ENCODE measurements at regions not wholly inside any gene's neighbourhood (a gene's known extent, or its start where the extent isn't known, plus 50 kb on each side); places are given as distances from the start of the nearest gene placed in this dataset.

GRCh38 chr12:75935539-75936242 lies 95.9 kb downstream of the PHLDA1 start:
- TF ChIP-seq CTCF (IDR thresholded peaks at IDR 0.05), result no peak
- intact Hi-C loops (cut with DNase I, micrococcal nuclease), result no loop called here
- ATAC-seq, result no peak

GRCh38 chr12:75933101-75933500 lies 98.5 kb downstream of the PHLDA1 start:
- no peak for TF ChIP-seq CTCF (IDR thresholded peaks at IDR 0.05)
- ATAC-seq, result no peak
- Histone ChIP-seq H3K9me3 (no peaks in the 10 kb centered on the region), H3K4me1 (ENCODE audit: low read depth) (no peaks in the 10 kb centered on the region), H3K4me3 (no peak overlapping the region), H3K36me3 (ENCODE audit: low read depth) (no peaks in the 10 kb centered on the region)
- intact Hi-C loops (cut with DNase I, micrococcal nuclease), result no loop called here
- no peak for DNase-seq

More at GRCh38 chr12:75935539-75936242, 95.9 kb downstream of the PHLDA1 start:
- H3K9me3 ChIP-seq, result no peaks in the 10 kb centered on the region
- H3K4me1 ChIP-seq (ENCODE audit: low read depth), result no peaks in the 10 kb centered on the region
- H3K36me3 ChIP-seq (ENCODE audit: low read depth), result no peaks in the 10 kb centered on the region
- H3K4me3 ChIP-seq, result no peak overlapping the region
- DNase-seq, result no peak

GRCh38 chr12:75932241-75932640 lies 99.3 kb downstream of the PHLDA1 start:
- no peaks in the 10 kb centered on the region for H3K36me3 ChIP-seq (ENCODE audit: low read depth)
- no peaks in the 10 kb centered on the region for H3K4me1 ChIP-seq (ENCODE audit: low read depth)
- H3K9me3 ChIP-seq, result no peaks in the 10 kb centered on the region
- no peak overlapping the region for H3K4me3 ChIP-seq
- no peak for ATAC-seq
- TF ChIP-seq CTCF (IDR thresholded peaks at IDR 0.05), result no peak
- DNase-seq, result no peak
- intact Hi-C loops (cut with DNase I, micrococcal nuclease), result no loop called here

- H3K36me3 ChIP-seq (ENCODE audit: low read depth), result no peaks in the 10 kb centered on the region
- DNase-seq, result no peak
- ATAC-seq, result no peak
- H3K4me3 ChIP-seq, result no peak overlapping the region
- H3K4me1 ChIP-seq (ENCODE audit: low read depth), result peaks cover 4% of the 10 kb centered on the region
- intact Hi-C loops (cut with DNase I, micrococcal nuclease), result no loop called here
- peaks cover 12% of the 10 kb centered on the region for H3K9me3 ChIP-seq
- TF ChIP-seq CTCF (IDR thresholded peaks at IDR 0.05), result no peak
Observed at GRCh38 chr12:75923964-75924666, 107.5 kb downstream of the PHLDA1 start.

GRCh38 chr12:75922944-75923642 lies 108.5 kb downstream of the PHLDA1 start:
- DNase-seq (no peak), ATAC-seq (no peak)
- no peak overlapping the region for H3K4me3 ChIP-seq
- no peak for TF ChIP-seq CTCF (IDR thresholded peaks at IDR 0.05)
- intact Hi-C loops (cut with DNase I, micrococcal nuclease), result no loop called here
- H3K4me1 ChIP-seq (ENCODE audit: low read depth), result peaks cover 4% of the 10 kb centered on the region
- no peaks in the 10 kb centered on the region for H3K36me3 ChIP-seq (ENCODE audit: low read depth)
- H3K9me3 ChIP-seq, result peaks cover 12% of the 10 kb centered on the region

Measured in mucosa of descending colon (tissue), 3 donors.